Stromal cell of bone marrow (primary cell): ENCODE measurements at regions not wholly inside any gene's neighbourhood (a gene's known extent, or its start where the extent isn't known, plus 50 kb on each side); places are given as distances from the start of the nearest gene placed in this dataset.

ENCODE experiments used
- DNase-seq: peaks from one replicate; pipeline ENCODE4 v3.0.0-alpha.2; 2012; ENCODE audit warnings: low read depth

- no peak for DNase-seq
These were observed 1002.8 kb downstream of the NAALADL2 start for GRCh38 chr3:175861916-175862315.
